WI38 (cell line): ENCODE measurements at regions not wholly inside any gene's neighbourhood (a gene's known extent, or its start where the extent isn't known, plus 50 kb on each side); places are given as distances from the start of the nearest gene placed in this dataset.

Experiments used
- H3K4me3 ChIP-seq: 2 replicates; pipeline ENCODE4 v1.5.1; 2011; ENCODE audit warnings: low read depth, mild to moderate bottlenecking, control low read depth, low read length
- CTCF ChIP-seq: IDR thresholded peaks from 2 replicates; pipeline ENCODE4 v1.5.1; 2012; ENCODE audit warnings: low read depth, mild to moderate bottlenecking, control low read depth, low read length

- TF ChIP-seq CTCF = no peak
- no peak overlapping the region for H3K4me3 ChIP-seq
These were observed 382.7 kb upstream of the GALNTL6 start for GRCh38 chr4:171430495-171430894.

- TF ChIP-seq CTCF = no peak
- no peak overlapping the region for H3K4me3 ChIP-seq
These were observed 416.0 kb upstream of the GALNTL6 start for GRCh38 chr4:171397175-171397574.

GRCh38 chr4:171390626-171391025 is 422.6 kb upstream of the GALNTL6 start:
- no peak overlapping the region for H3K4me3 ChIP-seq
- TF ChIP-seq CTCF = no peak

GRCh38 chr4:171378323-171378722 is 434.9 kb upstream of the GALNTL6 start:
- no peak for TF ChIP-seq CTCF
- no peak overlapping the region for H3K4me3 ChIP-seq

- no peak for TF ChIP-seq CTCF
- H3K4me3 ChIP-seq = no peak overlapping the region
These were observed 436.5 kb upstream of the GALNTL6 start for GRCh38 chr4:171376724-171377123.

- no peak overlapping the region for H3K4me3 ChIP-seq
- no peak for TF ChIP-seq CTCF
These were observed 459.7 kb upstream of the GALNTL6 start for GRCh38 chr4:171353535-171353934.

- TF ChIP-seq CTCF = no peak
These were observed 465.1 kb upstream of the GALNTL6 start for GRCh38 chr4:171348090-171348489.

More at GRCh38 chr4:171348090-171348489, 465.1 kb upstream of the GALNTL6 start:
- H3K4me3 ChIP-seq = no peak overlapping the region
